Tibial nerve (tissue), 4 donors: ENCODE measurements at regions not wholly inside any gene's neighbourhood (a gene's known extent, or its start where the extent isn't known, plus 50 kb on each side); places are given as distances from the start of the nearest gene placed in this dataset.

ENCODE experiments used
- DNase-seq, 2 donors: peaks; one replicate each; pipeline ENCODE4 v3.0.0-alpha.2; 2019; ENCODE audit warnings: low spot score in 2 of 2
- H3K27ac ChIP-seq, 4 donors: fragments of 200-600 bp; sonication (generic) in 3 of 4; one replicate each; pipeline ENCODE4 v1.5.1; 2017 to 2019; ENCODE audit warnings: mild to moderate bottlenecking in 1 of 4
- H3K27me3 ChIP-seq, 2 donors: fragments of 200-600 bp; sonication (generic) in 1 of 2; one replicate each; pipeline versions ENCODE4 v1.5.1 to v1.6.0; 2017 to 2019
- H3K36me3 ChIP-seq, 3 donors: fragments of 200-600 bp; sonication (generic); one replicate each; pipeline ENCODE4 v1.5.1; 2018 to 2019
- H3K4me1 ChIP-seq, 4 donors: fragments of 200-600 bp; sonication (generic) in 3 of 4; one replicate each; pipeline ENCODE4 v1.5.1; 2017 to 2019
- H3K4me3 ChIP-seq, 4 donors: fragments of 200-600 bp; sonication (generic) in 3 of 4; one replicate each; pipeline ENCODE4 v1.5.1; 2017 to 2019; ENCODE audit warnings: mild to moderate bottlenecking in 1 of 4, moderate library complexity in 1 of 4
- H3K9me3 ChIP-seq, 4 donors: fragments of 200-600 bp; sonication (generic) in 3 of 4; one replicate each; pipeline ENCODE4 v1.5.1; 2017 to 2019
- EP300 ChIP-seq, 2 donors: sonication (generic); formaldehyde crosslinking; IDR thresholded peaks; one replicate each; pipeline ENCODE4 v1.6.1; 2017; ENCODE audit warnings: antibody characterized with exemption in 2 of 2, mild to moderate bottlenecking in 1 of 2
- POLR2A ChIP-seq, 2 donors: fragments of 450-650 bp; IDR thresholded peaks; one replicate each; pipeline ENCODE4 v1.6.1; 2017; ENCODE audit warnings: antibody characterized with exemption in 2 of 2, mild to moderate bottlenecking in 2 of 2, moderate library complexity in 2 of 2
- WGBS, 2 donors: methylation state at CpG; one replicate each; pipeline ENCODE4 v1.1.5; 2018; 5-methylcytosine and 5-hydroxymethylcytosine counted together
- TF ChIP-seq, protein P1 (sequence below), 5 experiments: fragments of 200-600 bp in 3 of 5; fragments of 450-650 bp in 2 of 5; sonication (generic) in 3 of 5; IDR thresholded peaks; one replicate each; pipeline ENCODE4 v1.5.1; 2016 to 2019; ENCODE audit warnings: antibody characterized with exemption in 5 of 5, mild to moderate bottlenecking in 3 of 5, moderate library complexity in 2 of 5

DNA sequence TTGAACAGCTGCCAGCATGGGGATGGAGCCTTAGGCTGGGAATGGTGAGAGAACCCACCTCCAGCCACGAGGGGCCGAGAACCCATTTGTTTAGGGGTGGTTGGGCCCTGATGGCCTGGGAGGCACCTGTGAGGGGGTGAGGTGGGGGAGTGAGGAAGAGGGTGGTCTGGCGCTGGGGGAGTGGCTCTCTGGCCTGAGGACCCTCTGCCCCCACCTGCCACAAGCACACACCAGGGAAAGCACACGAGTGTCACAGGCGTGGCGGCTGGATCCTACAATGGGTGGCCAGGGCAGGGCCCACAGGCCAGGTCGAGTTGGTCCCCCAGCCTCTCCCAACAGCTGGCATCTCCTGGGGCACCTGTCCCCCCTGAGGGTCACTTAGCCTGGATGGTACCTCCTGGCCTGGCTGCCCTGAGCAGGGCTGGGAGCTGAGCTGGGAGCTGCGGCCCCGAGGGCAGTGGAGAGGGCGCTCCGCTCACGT is 340.5 kb downstream of the TMEM121 start:
- H3K36me3 ChIP-seq: no peaks in the 10 kb centered on the region
- peaks cover 0 to 32% (median 0%) of the 10 kb centered on the region in 4 donors for H3K9me3 ChIP-seq
- no peaks in the 10 kb centered on the region for H3K4me1 ChIP-seq
- no peak overlapping the region for H3K27ac ChIP-seq
- DNase-seq: peak in 1 of 2 donors; percentile 6
- TF ChIP-seq POLR2A (IDR thresholded peaks at IDR 0.05) (no peak), EP300 (IDR thresholded peaks at IDR 0.05) (no peak)
- TF ChIP-seq, protein P1, sequence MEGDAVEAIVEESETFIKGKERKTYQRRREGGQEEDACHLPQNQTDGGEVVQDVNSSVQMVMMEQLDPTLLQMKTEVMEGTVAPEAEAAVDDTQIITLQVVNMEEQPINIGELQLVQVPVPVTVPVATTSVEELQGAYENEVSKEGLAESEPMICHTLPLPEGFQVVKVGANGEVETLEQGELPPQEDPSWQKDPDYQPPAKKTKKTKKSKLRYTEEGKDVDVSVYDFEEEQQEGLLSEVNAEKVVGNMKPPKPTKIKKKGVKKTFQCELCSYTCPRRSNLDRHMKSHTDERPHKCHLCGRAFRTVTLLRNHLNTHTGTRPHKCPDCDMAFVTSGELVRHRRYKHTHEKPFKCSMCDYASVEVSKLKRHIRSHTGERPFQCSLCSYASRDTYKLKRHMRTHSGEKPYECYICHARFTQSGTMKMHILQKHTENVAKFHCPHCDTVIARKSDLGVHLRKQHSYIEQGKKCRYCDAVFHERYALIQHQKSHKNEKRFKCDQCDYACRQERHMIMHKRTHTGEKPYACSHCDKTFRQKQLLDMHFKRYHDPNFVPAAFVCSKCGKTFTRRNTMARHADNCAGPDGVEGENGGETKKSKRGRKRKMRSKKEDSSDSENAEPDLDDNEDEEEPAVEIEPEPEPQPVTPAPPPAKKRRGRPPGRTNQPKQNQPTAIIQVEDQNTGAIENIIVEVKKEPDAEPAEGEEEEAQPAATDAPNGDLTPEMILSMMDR (IDR thresholded peaks at IDR 0.05): no peak
- H3K27me3 ChIP-seq: no peaks in the 10 kb centered on the region
- H3K4me3 ChIP-seq: no peak overlapping the region
- WGBS, 2 donors: 80 to 87% methylated on average over 5 to 7 of the region's 12 CpGs

DNA sequence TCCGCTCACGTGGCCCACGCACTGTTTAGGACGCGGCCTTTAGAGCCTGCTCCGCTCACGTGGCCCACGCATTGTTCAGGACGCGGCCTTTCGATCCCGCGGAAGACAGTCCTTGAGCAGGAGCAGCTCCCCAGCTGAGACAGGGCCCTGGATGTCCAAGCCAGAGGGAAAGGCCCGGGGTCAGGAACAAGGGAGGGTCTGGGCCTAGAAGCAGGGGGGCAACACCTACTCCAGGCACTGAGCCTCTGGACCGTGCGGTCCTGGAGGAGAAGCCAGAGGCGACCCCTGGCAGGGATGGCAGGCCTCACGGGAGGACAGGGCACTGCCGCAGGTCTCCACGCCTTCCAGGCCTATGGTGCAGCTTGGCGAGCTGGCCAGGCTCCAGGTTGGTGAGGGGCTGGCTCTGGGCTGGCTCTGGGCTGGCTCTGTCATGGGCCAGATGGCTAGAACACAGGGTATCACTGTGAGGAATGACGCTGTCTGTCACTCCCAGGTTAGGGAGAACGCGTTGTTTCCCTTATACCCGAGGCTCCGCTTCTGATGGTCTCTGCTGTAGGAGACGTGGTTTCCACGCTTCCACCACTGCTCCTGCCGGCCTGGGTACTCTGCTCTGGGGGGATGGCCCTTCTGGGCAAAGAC is 341.7 kb downstream of the TMEM121 start:
- TF ChIP-seq, protein P1 (IDR thresholded peaks at IDR 0.05): no peak
- no peak for TF ChIP-seq POLR2A (IDR thresholded peaks at IDR 0.05)
- TF ChIP-seq EP300 (IDR thresholded peaks at IDR 0.05): no peak
- Histone ChIP-seq H3K9me3 (peaks cover 0 to 32% (median 0%) of the 10 kb centered on the region in 4 donors), H3K27me3 (no peaks in the 10 kb centered on the region), H3K4me1 (no peaks in the 10 kb centered on the region), H3K4me3 (no peak overlapping the region), H3K27ac (no peak overlapping the region), H3K36me3 (no peaks in the 10 kb centered on the region)
- no peak for DNase-seq
- WGBS, 2 donors: 84 to 87% methylated on average over 26 to 27 of the region's 29 CpGs

DNA sequence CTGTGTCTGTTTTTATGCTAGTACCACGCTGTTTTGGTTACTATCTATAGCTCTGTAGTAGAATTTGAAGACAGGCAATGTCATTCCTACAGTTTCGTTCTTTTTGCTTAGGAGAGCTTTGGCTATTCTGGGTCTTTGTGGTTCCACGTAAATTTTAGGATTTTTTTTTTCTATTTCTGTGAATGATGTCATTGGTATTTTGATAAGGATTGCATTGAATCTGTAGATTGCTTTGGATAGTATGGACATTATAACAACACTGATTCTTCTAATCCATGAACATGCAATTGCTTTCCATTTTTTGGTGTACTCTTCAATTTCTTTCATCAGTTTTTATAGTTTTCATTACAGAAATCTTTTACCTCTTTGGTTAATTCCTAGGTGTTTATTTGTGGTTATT is 345.2 kb downstream of the TMEM121 start:
- TF ChIP-seq, protein P1 (IDR thresholded peaks at IDR 0.05): no peak
- TF ChIP-seq POLR2A (IDR thresholded peaks at IDR 0.05) (no peak), EP300 (IDR thresholded peaks at IDR 0.05) (no peak)
- Histone ChIP-seq H3K9me3 (peaks cover 0 to 27% (median 0%) of the 10 kb centered on the region in 4 donors), H3K36me3 (no peaks in the 10 kb centered on the region), H3K4me1 (no peaks in the 10 kb centered on the region), H3K4me3 (no peak overlapping the region), H3K27ac (no peak overlapping the region), H3K27me3 (no peaks in the 10 kb centered on the region)
- DNase-seq: no peak
- 57 to 59% methylated on average over 3 of the region's 3 CpGs for WGBS, 2 donors

DNA sequence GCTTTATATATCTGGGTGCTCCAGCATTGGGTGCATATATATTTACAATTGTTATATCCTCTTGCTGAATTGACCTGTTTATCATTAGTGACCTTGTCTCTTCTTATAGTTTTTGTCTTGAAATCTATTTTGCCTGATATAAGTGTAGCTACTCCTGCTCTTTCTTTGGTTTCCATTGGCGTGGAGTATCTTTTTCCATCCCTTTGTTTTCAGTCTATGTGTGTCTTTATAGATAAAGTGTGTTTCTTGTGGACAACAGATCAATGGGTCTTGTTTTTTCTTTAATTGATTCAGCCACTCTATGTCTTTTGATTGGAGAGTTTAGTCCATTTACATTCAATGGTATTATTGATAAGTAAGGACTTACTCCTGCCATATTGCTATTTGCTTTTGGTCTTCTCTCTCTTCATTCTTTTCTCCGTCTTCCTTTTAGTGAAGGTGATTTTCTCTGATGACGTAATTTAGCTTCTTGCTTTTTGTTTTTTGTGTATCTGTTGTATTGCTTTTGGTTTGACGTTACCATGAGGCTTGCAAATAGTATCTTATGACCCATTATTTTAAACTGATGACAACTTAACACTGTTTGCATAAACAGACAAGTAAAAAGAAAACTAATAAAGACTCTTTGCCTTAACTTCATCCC is 347.6 kb downstream of the TMEM121 start:
- no peaks in the 10 kb centered on the region for H3K36me3 ChIP-seq
- WGBS, 2 donors: 60 to 74% methylated on average over 4 of the region's 4 CpGs
- H3K27ac ChIP-seq: no peak overlapping the region

More for the DNA sequence above, 347.6 kb downstream of the TMEM121 start:
- Histone ChIP-seq H3K9me3 (peaks cover 0 to 9% (median 0%) of the 10 kb centered on the region in 4 donors), H3K4me1 (no peaks in the 10 kb centered on the region), H3K4me3 (no peak overlapping the region), H3K27me3 (no peaks in the 10 kb centered on the region)
- DNase-seq: no peak
- TF ChIP-seq, protein P1 (IDR thresholded peaks at IDR 0.05): no peak
- TF ChIP-seq EP300 (IDR thresholded peaks at IDR 0.05) (no peak), POLR2A (IDR thresholded peaks at IDR 0.05) (no peak)
